Retina (tissue), 1 donor: ENCODE measurements at regions not wholly inside any gene's neighbourhood (a gene's known extent, or its start where the extent isn't known, plus 50 kb on each side); places are given as distances from the start of the nearest gene placed in this dataset.
"Not testable (repeated sequence)": the region's sequence is repeated elsewhere in the genome, so short reads cannot be mapped to it uniquely, and the experiment has no call there.

Experiments used
- DNase-seq: peaks from one replicate; pipeline ENCODE4 v3.0.0-alpha.2; 2016

DNA sequence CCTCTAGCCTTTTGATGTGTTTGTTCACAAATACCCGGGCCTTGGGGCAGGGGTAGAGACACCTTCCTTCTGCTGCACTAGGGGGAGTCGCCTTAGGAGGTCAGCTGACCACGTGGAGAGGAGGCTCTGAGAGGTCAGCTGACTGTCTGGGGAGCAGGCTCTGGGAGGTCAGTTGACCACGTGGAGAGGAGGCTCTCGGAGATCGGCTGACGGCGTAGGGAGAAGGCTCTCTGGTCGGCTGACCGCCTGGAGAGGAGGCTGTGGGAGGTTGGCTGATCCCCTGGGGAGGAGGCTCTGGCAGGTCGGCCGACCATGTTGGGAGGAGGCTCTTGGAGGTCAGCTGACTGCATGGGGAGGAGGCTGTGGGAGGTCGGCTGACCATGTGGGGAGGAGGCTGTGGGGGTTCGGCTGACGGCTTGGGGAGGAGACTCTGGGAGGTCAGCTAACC lies 59.6 kb upstream of the LYZL1 start:
- no peak for DNase-seq

DNA sequence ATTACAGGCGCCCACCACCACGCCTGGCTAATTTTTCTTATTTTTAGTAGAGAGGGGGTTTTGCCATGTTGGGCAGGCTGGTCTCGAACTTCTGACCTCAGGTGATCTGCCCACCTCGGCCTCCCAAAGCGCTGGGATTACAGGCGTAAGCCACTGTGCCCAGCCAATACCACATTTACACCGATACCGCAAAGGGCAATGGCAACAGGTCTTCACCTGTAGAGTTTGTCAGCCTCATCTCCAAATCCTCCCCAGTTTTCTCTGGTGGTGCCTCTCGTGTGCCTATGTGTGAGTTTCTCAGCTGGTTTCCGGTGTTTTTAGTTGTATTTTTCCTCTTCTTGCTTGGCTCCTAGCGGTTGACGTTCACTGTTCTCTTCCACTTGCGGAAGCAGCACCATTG lies 52.0 kb upstream of the LYZL1 start:
- DNase-seq, result not testable (repeated sequence)

DNA sequence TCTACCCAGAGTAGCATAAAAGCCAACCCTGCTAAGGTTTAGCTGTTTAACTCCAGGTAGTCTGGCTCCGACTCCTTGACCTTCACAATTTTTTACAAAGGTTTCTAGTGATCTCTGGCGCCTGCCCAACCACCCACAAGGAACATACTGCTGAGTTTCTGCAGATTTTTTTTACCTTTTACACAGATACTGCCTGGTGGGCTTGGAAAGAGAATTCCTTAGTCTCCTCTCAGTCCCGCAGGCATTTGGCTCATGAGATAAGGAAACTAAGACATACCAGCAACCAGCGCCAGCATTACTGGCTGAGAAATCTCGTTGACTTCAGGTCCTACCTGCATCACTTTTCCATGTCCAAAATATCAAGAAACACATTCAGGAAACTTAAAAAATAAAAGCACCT lies 51.1 kb upstream of the LYZL1 start:
- no peak for DNase-seq

DNA sequence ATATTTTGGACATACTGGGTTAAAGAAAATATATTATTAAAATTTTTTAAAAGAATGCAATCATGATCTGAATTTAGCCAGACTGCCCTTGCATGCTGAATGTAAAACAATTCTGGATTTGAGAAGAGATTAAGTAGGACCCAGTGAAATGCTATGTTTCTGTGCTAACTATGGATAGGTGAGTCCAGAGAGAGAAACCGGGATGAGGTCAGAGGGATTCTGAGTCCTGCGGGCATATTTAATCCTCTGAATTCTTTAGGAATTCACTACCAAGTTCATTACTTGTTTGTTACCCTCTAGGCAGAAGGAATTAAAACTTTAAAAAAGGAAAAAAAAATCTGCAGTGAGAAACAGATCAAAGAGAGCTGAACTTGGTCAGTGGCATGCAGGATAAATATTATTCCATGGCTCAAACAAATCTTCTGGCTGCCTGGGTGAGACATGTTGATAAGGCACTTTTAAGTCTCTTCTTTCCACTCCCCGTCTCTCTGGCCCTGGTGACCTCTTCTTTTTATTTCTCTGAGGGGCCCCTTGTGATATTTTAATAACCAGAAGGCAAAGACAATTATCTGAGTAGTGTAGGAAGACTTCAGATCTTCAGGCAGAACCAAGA lies 50.2 kb upstream of the LYZL1 start:
- DNase-seq, result no peak
